Stomach (tissue), 4 donors: ENCODE measurements at regions not wholly inside any gene's neighbourhood (a gene's known extent, or its start where the extent isn't known, plus 50 kb on each side); places are given as distances from the start of the nearest gene placed in this dataset.

Experiments used
- CTCF ChIP-seq, 7 experiments: fragments of 450-650 bp in 4 of 7; fragments of 200-600 bp in 3 of 7; sonication (generic) in 3 of 7; IDR thresholded peaks; one replicate each; pipeline ENCODE4 v1.5.1; 2016 to 2019; ENCODE audit warnings: antibody characterized with exemption in 7 of 7, control low read depth in 2 of 7, mild to moderate bottlenecking in 1 of 7
- EP300 ChIP-seq: sonication (generic); formaldehyde crosslinking; IDR thresholded peaks from one replicate; pipeline ENCODE4 v1.6.1; 2017; ENCODE audit warnings: antibody characterized with exemption
- POLR2A ChIP-seq, 4 donors: fragments of 450-650 bp; IDR thresholded peaks; one replicate each; pipeline ENCODE4 v1.6.1; 2016; ENCODE audit warnings: antibody characterized with exemption in 4 of 4, control low read depth in 2 of 4, mild to moderate bottlenecking in 1 of 4, moderate library complexity in 1 of 4

GRCh38 chr9:25129537-25129936, 548.7 kb downstream of the TUSC1 start:
- TF ChIP-seq EP300 (no peak), CTCF (IDR thresholded peaks at IDR 0.05) (no peak), POLR2A (IDR thresholded peaks at IDR 0.05) (no peak)
